ENCODE measurements at regions not wholly inside any gene's neighbourhood (a gene's known extent, or its start where the extent isn't known, plus 50 kb on each side); places are given as distances from the start of the nearest gene placed in this dataset.
"Not testable (repeated sequence)": the region's sequence is repeated elsewhere in the genome, so short reads cannot be mapped to it uniquely, and the experiment has no call there.

GRCh38 chr6:6990059-6990458 is 117.7 kb upstream of the RREB1 start:
- TF ChIP-seq CTCF (IDR thresholded peaks at IDR 0.05; ENCODE audit: low read depth, low read length, missing input control); EGR1 (IDR thresholded peaks at IDR 0.05; ENCODE audit: low read depth in 2 of 2); JUND (IDR thresholded peaks at IDR 0.05); TAF1 (conservative IDR thresholded peaks at IDR 0.05); HNF4A (conservative IDR thresholded peaks at IDR 0.05); RAD21 (IDR thresholded peaks at IDR 0.05): not testable (repeated sequence)
- TF ChIP-seq, protein P1, sequence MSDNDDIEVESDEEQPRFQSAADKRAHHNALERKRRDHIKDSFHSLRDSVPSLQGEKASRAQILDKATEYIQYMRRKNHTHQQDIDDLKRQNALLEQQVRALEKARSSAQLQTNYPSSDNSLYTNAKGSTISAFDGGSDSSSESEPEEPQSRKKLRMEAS (IDR thresholded peaks at IDR 0.05), result not testable (repeated sequence)
- TF ChIP-seq, protein P2, sequence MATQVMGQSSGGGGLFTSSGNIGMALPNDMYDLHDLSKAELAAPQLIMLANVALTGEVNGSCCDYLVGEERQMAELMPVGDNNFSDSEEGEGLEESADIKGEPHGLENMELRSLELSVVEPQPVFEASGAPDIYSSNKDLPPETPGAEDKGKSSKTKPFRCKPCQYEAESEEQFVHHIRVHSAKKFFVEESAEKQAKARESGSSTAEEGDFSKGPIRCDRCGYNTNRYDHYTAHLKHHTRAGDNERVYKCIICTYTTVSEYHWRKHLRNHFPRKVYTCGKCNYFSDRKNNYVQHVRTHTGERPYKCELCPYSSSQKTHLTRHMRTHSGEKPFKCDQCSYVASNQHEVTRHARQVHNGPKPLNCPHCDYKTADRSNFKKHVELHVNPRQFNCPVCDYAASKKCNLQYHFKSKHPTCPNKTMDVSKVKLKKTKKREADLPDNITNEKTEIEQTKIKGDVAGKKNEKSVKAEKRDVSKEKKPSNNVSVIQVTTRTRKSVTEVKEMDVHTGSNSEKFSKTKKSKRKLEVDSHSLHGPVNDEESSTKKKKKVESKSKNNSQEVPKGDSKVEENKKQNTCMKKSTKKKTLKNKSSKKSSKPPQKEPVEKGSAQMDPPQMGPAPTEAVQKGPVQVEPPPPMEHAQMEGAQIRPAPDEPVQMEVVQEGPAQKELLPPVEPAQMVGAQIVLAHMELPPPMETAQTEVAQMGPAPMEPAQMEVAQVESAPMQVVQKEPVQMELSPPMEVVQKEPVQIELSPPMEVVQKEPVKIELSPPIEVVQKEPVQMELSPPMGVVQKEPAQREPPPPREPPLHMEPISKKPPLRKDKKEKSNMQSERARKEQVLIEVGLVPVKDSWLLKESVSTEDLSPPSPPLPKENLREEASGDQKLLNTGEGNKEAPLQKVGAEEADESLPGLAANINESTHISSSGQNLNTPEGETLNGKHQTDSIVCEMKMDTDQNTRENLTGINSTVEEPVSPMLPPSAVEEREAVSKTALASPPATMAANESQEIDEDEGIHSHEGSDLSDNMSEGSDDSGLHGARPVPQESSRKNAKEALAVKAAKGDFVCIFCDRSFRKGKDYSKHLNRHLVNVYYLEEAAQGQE (IDR thresholded peaks at IDR 0.05), result not testable (repeated sequence)
- TF ChIP-seq, protein P3, sequence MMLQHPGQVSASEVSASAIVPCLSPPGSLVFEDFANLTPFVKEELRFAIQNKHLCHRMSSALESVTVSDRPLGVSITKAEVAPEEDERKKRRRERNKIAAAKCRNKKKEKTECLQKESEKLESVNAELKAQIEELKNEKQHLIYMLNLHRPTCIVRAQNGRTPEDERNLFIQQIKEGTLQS (IDR thresholded peaks at IDR 0.05), result not testable (repeated sequence)

All from liver (tissue), 3 donors.